ENCODE measurements at regions not wholly inside any gene's neighbourhood (a gene's known extent, or its start where the extent isn't known, plus 50 kb on each side); places are given as distances from the start of the nearest gene placed in this dataset.

DNA sequence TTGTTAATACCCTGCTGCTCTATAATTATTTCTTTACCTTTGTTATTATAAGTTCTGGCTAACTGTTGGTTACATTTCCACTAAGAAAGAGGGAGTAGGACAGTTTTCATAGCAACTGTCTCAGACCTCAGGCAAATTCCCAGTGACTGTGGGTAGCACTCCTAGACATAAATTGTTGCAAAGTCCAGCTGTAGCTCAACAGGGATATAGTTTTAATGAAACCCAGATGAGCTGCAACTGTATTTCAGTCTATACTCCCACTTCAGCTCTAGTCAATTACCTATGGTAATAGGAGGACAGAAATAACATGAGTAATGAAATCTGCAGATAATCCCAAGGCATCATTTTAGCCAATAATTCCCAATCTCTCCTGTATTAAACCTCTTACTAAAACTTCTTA is 103.0 kb upstream of the SEMA3A start:
- Histone ChIP-seq H3K36me3 (ENCODE audit: control insufficient read depth, insufficient read depth, low read length) (no peaks in the 10 kb centered on the region), H3K27me3 (ENCODE audit: control insufficient read depth, insufficient read depth, low read length) (no peaks in the 10 kb centered on the region), H3K4me1 (ENCODE audit: control insufficient read depth, insufficient read depth, low read length) (no peaks in the 10 kb centered on the region)

GRCh38 chr7:84294847-84295455 is 100.4 kb upstream of the SEMA3A start:
- no peak overlapping the region for H3K4me3 ChIP-seq (ENCODE audit: low read length)
- no peaks in the 10 kb centered on the region for H3K36me3 ChIP-seq (ENCODE audit: control insufficient read depth, insufficient read depth, low read length)
- no peaks in the 10 kb centered on the region for H3K4me1 ChIP-seq (ENCODE audit: control insufficient read depth, insufficient read depth, low read length)
- H3K27me3 ChIP-seq (ENCODE audit: control insufficient read depth, insufficient read depth, low read length): no peaks in the 10 kb centered on the region
- no peak overlapping the region for H3K27ac ChIP-seq (ENCODE audit: low read depth, low read length)
- H3K9ac ChIP-seq (ENCODE audit: low read length): no peak overlapping the region

More for the DNA sequence above, 103.0 kb upstream of the SEMA3A start:
- no peak overlapping the region for H3K9ac ChIP-seq (ENCODE audit: low read length)
- no peak overlapping the region for H3K4me3 ChIP-seq (ENCODE audit: low read length)
- H3K27ac ChIP-seq (ENCODE audit: low read depth, low read length): no peak overlapping the region

GRCh38 chr7:84294391-84294790 is 99.8 kb upstream of the SEMA3A start:
- H3K4me3 ChIP-seq (ENCODE audit: low read length): no peak overlapping the region
- H3K27me3 ChIP-seq (ENCODE audit: control insufficient read depth, insufficient read depth, low read length): no peaks in the 10 kb centered on the region
- H3K4me1 ChIP-seq (ENCODE audit: control insufficient read depth, insufficient read depth, low read length): no peaks in the 10 kb centered on the region
- H3K36me3 ChIP-seq (ENCODE audit: control insufficient read depth, insufficient read depth, low read length): no peaks in the 10 kb centered on the region
- H3K9ac ChIP-seq (ENCODE audit: low read length): no peak overlapping the region
- no peak overlapping the region for H3K27ac ChIP-seq (ENCODE audit: low read depth, low read length)

DNA sequence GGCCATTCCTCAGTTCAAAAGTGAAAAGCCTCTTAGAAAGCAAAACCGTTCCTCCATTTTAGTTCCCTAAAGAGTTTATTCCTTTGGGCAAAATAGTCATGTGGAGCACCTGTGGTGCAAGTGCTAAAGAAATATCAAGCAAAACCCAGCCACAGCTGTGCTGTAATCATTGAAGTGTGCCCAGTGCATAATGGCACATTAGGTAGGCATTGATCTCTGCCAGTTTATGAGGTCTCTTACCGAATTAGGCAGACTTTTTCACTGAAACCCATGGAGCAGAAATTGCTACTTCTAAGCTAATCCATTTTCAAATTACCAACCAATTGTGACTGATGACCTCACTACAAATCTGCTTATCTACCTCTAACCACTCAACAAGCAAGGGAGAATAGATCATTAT is 97.2 kb upstream of the SEMA3A start:
- Histone ChIP-seq H3K4me1 (ENCODE audit: control insufficient read depth, insufficient read depth, low read length) (no peaks in the 10 kb centered on the region), H3K27ac (ENCODE audit: low read depth, low read length) (no peak overlapping the region), H3K36me3 (ENCODE audit: control insufficient read depth, insufficient read depth, low read length) (no peaks in the 10 kb centered on the region), H3K27me3 (ENCODE audit: control insufficient read depth, insufficient read depth, low read length) (no peaks in the 10 kb centered on the region), H3K9ac (ENCODE audit: low read length) (no peak overlapping the region), H3K4me3 (ENCODE audit: low read length) (no peak overlapping the region)

DNA sequence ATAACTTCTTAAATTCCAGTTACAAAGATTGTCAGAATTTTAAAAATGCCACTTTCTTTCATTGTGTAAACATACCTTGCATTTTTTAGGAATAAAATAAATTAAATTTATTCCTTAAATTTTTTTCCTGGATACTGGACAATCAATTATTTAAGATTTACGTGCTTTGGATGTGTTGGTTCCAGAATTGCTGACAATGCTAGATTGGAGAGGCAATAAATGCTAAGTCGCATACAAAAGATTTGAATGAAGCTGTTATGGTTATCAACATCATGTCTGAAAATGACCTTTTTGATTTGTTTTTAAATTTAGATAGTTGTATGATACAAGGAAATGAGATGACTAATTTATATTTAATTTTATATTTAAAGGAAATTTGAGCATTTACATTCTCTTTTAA is 89.2 kb upstream of the SEMA3A start:
- H3K27ac ChIP-seq (ENCODE audit: low read depth, low read length): no peak overlapping the region
- H3K4me3 ChIP-seq (ENCODE audit: low read length): no peak overlapping the region
- no peaks in the 10 kb centered on the region for H3K27me3 ChIP-seq (ENCODE audit: control insufficient read depth, insufficient read depth, low read length)
- H3K4me1 ChIP-seq (ENCODE audit: control insufficient read depth, insufficient read depth, low read length): no peaks in the 10 kb centered on the region
- H3K9ac ChIP-seq (ENCODE audit: low read length): no peak overlapping the region
- H3K36me3 ChIP-seq (ENCODE audit: control insufficient read depth, insufficient read depth, low read length): no peaks in the 10 kb centered on the region

GRCh38 chr7:84281518-84281917 is 86.9 kb upstream of the SEMA3A start:
- Histone ChIP-seq H3K27ac (ENCODE audit: low read depth, low read length) (no peak overlapping the region), H3K4me1 (ENCODE audit: control insufficient read depth, insufficient read depth, low read length) (no peaks in the 10 kb centered on the region), H3K9ac (ENCODE audit: low read length) (no peak overlapping the region), H3K36me3 (ENCODE audit: control insufficient read depth, insufficient read depth, low read length) (no peaks in the 10 kb centered on the region), H3K27me3 (ENCODE audit: control insufficient read depth, insufficient read depth, low read length) (no peaks in the 10 kb centered on the region), H3K4me3 (ENCODE audit: low read length) (no peak overlapping the region)

GRCh38 chr7:84277628-84278224 is 83.1 kb upstream of the SEMA3A start:
- Histone ChIP-seq H3K27me3 (ENCODE audit: control insufficient read depth, insufficient read depth, low read length) (no peaks in the 10 kb centered on the region), H3K4me1 (ENCODE audit: control insufficient read depth, insufficient read depth, low read length) (no peaks in the 10 kb centered on the region), H3K9ac (ENCODE audit: low read length) (no peak overlapping the region), H3K27ac (ENCODE audit: low read depth, low read length) (no peak overlapping the region), H3K4me3 (ENCODE audit: low read length) (no peak overlapping the region), H3K36me3 (ENCODE audit: control insufficient read depth, insufficient read depth, low read length) (no peaks in the 10 kb centered on the region)

DNA sequence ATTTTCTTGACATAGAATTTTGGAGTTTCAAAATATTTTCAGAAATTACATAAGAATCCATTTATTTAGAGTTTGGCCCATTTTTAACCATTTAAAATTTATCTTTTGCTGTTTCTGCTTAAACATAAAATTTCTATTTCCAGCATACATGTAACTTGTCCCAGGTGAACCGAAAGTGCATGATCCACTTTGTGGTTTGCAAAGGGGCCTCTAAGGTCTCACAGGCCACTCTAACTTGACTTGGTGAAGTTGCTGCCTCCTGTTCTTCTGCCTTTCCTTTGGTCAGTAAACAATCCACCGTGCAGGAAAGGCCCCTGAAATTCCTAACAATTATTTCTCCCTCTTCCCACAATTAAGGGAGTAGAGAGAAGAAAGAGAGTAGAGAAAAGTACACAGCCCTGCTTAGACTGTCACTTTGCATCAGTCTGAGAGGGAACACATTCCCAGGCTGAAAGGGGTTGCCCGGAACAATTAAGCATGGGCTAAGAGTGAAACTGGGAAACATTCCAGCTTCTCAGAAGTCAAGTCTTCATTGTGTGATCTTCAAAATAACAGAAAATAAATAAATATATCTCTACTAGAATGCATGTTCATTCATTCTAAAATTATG is 79.5 kb upstream of the SEMA3A start:
- H3K4me3 ChIP-seq (ENCODE audit: low read length): no peak overlapping the region
- H3K4me1 ChIP-seq (ENCODE audit: control insufficient read depth, insufficient read depth, low read length): no peaks in the 10 kb centered on the region
- H3K27ac ChIP-seq (ENCODE audit: low read depth, low read length): no peak overlapping the region
- H3K36me3 ChIP-seq (ENCODE audit: control insufficient read depth, insufficient read depth, low read length): no peaks in the 10 kb centered on the region
- no peaks in the 10 kb centered on the region for H3K27me3 ChIP-seq (ENCODE audit: control insufficient read depth, insufficient read depth, low read length)
- H3K9ac ChIP-seq (ENCODE audit: low read length): no peak overlapping the region

- H3K4me3 ChIP-seq (ENCODE audit: low read length): no peak overlapping the region
- no peak overlapping the region for H3K27ac ChIP-seq (ENCODE audit: low read depth, low read length)
- H3K4me1 ChIP-seq (ENCODE audit: control insufficient read depth, insufficient read depth, low read length): no peaks in the 10 kb centered on the region
- H3K9ac ChIP-seq (ENCODE audit: low read length): no peak overlapping the region
- no peaks in the 10 kb centered on the region for H3K27me3 ChIP-seq (ENCODE audit: control insufficient read depth, insufficient read depth, low read length)
- H3K36me3 ChIP-seq (ENCODE audit: control insufficient read depth, insufficient read depth, low read length): no peaks in the 10 kb centered on the region
Measured at GRCh38 chr7:84271543-84271942, 77.0 kb upstream of the SEMA3A start.

DNA sequence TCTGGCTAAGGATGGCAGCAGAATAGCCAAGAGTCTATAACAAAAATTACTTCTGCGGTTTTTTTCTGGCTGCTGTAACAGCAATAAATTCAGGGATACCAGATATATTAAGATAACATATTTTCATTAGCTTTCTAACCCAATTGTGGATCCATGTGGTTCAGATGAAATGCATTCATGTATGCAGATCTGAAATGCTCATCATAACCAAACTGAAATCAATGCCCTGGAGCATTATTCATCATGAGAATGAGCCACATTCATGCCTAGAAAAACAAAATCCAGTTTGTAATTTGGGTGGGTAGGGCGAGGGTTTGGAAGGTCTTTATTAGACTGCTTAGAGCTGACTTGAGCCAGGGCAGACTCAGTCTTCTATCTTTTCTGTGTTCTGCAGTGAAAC is 69.8 kb upstream of the SEMA3A start:
- H3K27me3 ChIP-seq (ENCODE audit: control insufficient read depth, insufficient read depth, low read length): no peaks in the 10 kb centered on the region
- no peak overlapping the region for H3K9ac ChIP-seq (ENCODE audit: low read length)
- no peaks in the 10 kb centered on the region for H3K4me1 ChIP-seq (ENCODE audit: control insufficient read depth, insufficient read depth, low read length)
- H3K36me3 ChIP-seq (ENCODE audit: control insufficient read depth, insufficient read depth, low read length): no peaks in the 10 kb centered on the region
- H3K4me3 ChIP-seq (ENCODE audit: low read length): no peak overlapping the region
- H3K27ac ChIP-seq (ENCODE audit: low read depth, low read length): no peak overlapping the region

- no peak overlapping the region for H3K4me3 ChIP-seq (ENCODE audit: low read length)
- no peaks in the 10 kb centered on the region for H3K27me3 ChIP-seq (ENCODE audit: control insufficient read depth, insufficient read depth, low read length)
- no peak overlapping the region for H3K27ac ChIP-seq (ENCODE audit: low read depth, low read length)
- no peaks in the 10 kb centered on the region for H3K4me1 ChIP-seq (ENCODE audit: control insufficient read depth, insufficient read depth, low read length)
- H3K9ac ChIP-seq (ENCODE audit: low read length): no peak overlapping the region
- H3K36me3 ChIP-seq (ENCODE audit: control insufficient read depth, insufficient read depth, low read length): no peaks in the 10 kb centered on the region
Measured at GRCh38 chr7:84263106-84263505, 68.5 kb upstream of the SEMA3A start.

DNA sequence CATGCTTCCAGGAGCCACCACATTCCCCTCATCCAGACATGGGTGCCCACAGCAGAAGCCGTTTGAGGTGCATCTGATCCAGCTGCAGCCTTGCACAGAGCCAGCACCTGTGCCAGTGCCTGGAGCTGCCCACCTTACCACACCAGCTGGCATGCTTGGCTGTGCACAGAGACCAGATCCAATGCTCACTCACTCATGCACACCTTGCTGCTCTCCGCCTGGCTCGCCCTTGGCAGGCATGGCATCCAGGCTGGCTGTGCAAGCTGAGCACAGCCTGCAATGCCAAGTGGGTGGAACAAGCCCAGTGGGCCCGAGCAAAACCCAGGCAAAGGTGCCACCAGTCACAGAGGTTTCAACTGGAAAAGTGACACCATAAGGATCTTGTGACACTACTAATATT is 66.9 kb upstream of the SEMA3A start:
- no peaks in the 10 kb centered on the region for H3K36me3 ChIP-seq (ENCODE audit: control insufficient read depth, insufficient read depth, low read length)
- H3K9ac ChIP-seq (ENCODE audit: low read length): no peak overlapping the region
- H3K4me1 ChIP-seq (ENCODE audit: control insufficient read depth, insufficient read depth, low read length): no peaks in the 10 kb centered on the region
- no peaks in the 10 kb centered on the region for H3K27me3 ChIP-seq (ENCODE audit: control insufficient read depth, insufficient read depth, low read length)
- H3K4me3 ChIP-seq (ENCODE audit: low read length): no peak overlapping the region
- no peak overlapping the region for H3K27ac ChIP-seq (ENCODE audit: low read depth, low read length)

DNA sequence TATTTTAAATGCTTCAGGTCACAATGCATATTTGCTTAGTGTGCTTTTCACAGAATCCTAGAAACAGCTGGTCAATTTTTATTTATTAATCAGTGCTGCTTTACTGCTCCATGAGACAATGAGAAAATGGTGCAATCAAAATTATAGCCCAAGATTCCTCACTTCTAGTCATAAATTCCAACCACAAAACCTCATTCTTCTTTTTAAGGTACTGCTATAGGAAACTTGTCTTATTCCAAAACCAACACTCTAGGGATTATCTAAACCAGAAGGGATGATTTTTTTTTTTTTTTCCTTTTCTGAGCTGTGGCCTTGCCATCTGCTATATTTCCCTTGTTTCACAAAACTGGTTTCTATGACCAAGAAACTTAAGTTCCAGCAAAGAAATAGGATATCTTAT is 64.0 kb upstream of the SEMA3A start:
- no peaks in the 10 kb centered on the region for H3K27me3 ChIP-seq (ENCODE audit: control insufficient read depth, insufficient read depth, low read length)
- no peaks in the 10 kb centered on the region for H3K36me3 ChIP-seq (ENCODE audit: control insufficient read depth, insufficient read depth, low read length)
- H3K4me3 ChIP-seq (ENCODE audit: low read length): no peak overlapping the region
- H3K4me1 ChIP-seq (ENCODE audit: control insufficient read depth, insufficient read depth, low read length): no peaks in the 10 kb centered on the region
- H3K9ac ChIP-seq (ENCODE audit: low read length): no peak overlapping the region
- H3K27ac ChIP-seq (ENCODE audit: low read depth, low read length): no peak overlapping the region

Measured in rectal smooth muscle tissue (tissue), 1 donor.